ENCODE measurements at regions not wholly inside any gene's neighbourhood (a gene's known extent, or its start where the extent isn't known, plus 50 kb on each side); places are given as distances from the start of the nearest gene placed in this dataset.

GRCh38 chr15:47951781-47952180 lies 169.0 kb upstream of the SLC24A5 start:
- Histone ChIP-seq H3K4me1 (no peaks in the 10 kb centered on the region), H3K27me3 (no peaks in the 10 kb centered on the region), H3K9me3 (no peaks in the 10 kb centered on the region), H3K4me3 (no peak overlapping the region), H3K36me3 (no peaks in the 10 kb centered on the region), H3K27ac (no peak overlapping the region)
- DNase-seq, result no peak
- TF ChIP-seq CTCF (IDR thresholded peaks at IDR 0.05) (no peak), POLR2A (IDR thresholded peaks at IDR 0.05) (no peak)

GRCh38 chr15:47954196-47954595 lies 166.6 kb upstream of the SLC24A5 start:
- no peak for DNase-seq
- no peak for TF ChIP-seq POLR2A (IDR thresholded peaks at IDR 0.05)
- TF ChIP-seq CTCF (IDR thresholded peaks at IDR 0.05), result no peak

GRCh38 chr15:47955021-47955420 lies 165.8 kb upstream of the SLC24A5 start:
- Histone ChIP-seq H3K27me3 (no peaks in the 10 kb centered on the region), H3K9me3 (no peaks in the 10 kb centered on the region), H3K4me1 (no peaks in the 10 kb centered on the region), H3K36me3 (no peaks in the 10 kb centered on the region), H3K4me3 (no peak overlapping the region), H3K27ac (no peak overlapping the region)
- DNase-seq, result no peak
- TF ChIP-seq CTCF (IDR thresholded peaks at IDR 0.05) (no peak), POLR2A (IDR thresholded peaks at IDR 0.05) (no peak)

More at GRCh38 chr15:47954196-47954595, 166.6 kb upstream of the SLC24A5 start:
- Histone ChIP-seq H3K9me3 (no peaks in the 10 kb centered on the region), H3K27me3 (no peaks in the 10 kb centered on the region), H3K4me1 (no peaks in the 10 kb centered on the region), H3K36me3 (no peaks in the 10 kb centered on the region), H3K4me3 (no peak overlapping the region), H3K27ac (no peak overlapping the region)

GRCh38 chr15:47959617-47960413 lies 161.0 kb upstream of the SLC24A5 start:
- Histone ChIP-seq H3K9me3 (no peaks in the 10 kb centered on the region), H3K36me3 (no peaks in the 10 kb centered on the region), H3K4me1 (no peaks in the 10 kb centered on the region), H3K27ac (no peak overlapping the region), H3K4me3 (no peak overlapping the region), H3K27me3 (no peaks in the 10 kb centered on the region)
- DNase-seq, result no peak
- no peak for TF ChIP-seq POLR2A (IDR thresholded peaks at IDR 0.05)
- no peak for TF ChIP-seq CTCF (IDR thresholded peaks at IDR 0.05)

GRCh38 chr15:47961401-47962090 lies 159.2 kb upstream of the SLC24A5 start:
- Histone ChIP-seq H3K36me3 (no peaks in the 10 kb centered on the region), H3K27ac (no peak overlapping the region), H3K9me3 (no peaks in the 10 kb centered on the region), H3K4me1 (no peaks in the 10 kb centered on the region), H3K27me3 (no peaks in the 10 kb centered on the region), H3K4me3 (no peak overlapping the region)
- TF ChIP-seq CTCF (IDR thresholded peaks at IDR 0.05) (no peak), POLR2A (IDR thresholded peaks at IDR 0.05) (no peak)
- peak in 1 of 3 donors; percentile 16 for DNase-seq
